ENCODE measurements at regions not wholly inside any gene's neighbourhood (a gene's known extent, or its start where the extent isn't known, plus 50 kb on each side); places are given as distances from the start of the nearest gene placed in this dataset.

DNA sequence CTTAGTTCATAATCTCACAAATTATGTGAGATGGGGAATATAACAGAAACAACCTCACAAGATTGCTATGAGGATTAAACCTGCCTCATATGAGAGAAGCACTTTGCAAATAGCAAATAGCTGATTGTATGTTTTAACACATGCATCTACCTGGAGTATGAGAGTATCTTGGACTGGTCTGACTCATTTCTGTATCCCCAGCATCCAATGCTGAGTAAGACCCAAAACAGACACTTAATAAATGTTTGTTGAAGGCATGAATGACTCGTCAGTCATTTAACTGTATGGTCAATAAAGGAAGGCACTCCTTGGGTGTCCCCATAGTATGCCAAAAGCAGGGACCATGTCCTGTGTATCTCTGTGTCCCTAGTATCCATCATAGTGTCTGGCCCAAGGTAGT is 350.9 kb upstream of the F9 start:
- H3K27ac ChIP-seq: no peak overlapping the region
- no peak for DNase-seq
- intact Hi-C loops (cut with DNase I): no loop called here
- no peak for ATAC-seq
- TF ChIP-seq CTCF (IDR thresholded peaks at IDR 0.05): no peak
- no peak overlapping the region for H3K4me3 ChIP-seq
- no peaks in the 10 kb centered on the region for H3K9me3 ChIP-seq
- no peaks in the 10 kb centered on the region for H3K27me3 ChIP-seq (ENCODE audit: insufficient read depth in 3 of 3, low read length in 2 of 3)
- no peaks in the 10 kb centered on the region for H3K4me1 ChIP-seq
- no peaks in the 10 kb centered on the region for H3K36me3 ChIP-seq (ENCODE audit: insufficient read depth in 1 of 2, low read depth in 1 of 2)
- 53 to 94% (median 85%) methylated on average over 1 of the region's 1 CpG for WGBS, 3 donors

GRCh38 chrX:139178980-139179379 is 351.6 kb upstream of the F9 start:
- H3K27me3 ChIP-seq (ENCODE audit: insufficient read depth in 3 of 3, low read length in 2 of 3): no peaks in the 10 kb centered on the region
- H3K4me1 ChIP-seq: no peaks in the 10 kb centered on the region
- TF ChIP-seq CTCF (IDR thresholded peaks at IDR 0.05): no peak
- no peaks in the 10 kb centered on the region for H3K9me3 ChIP-seq
- no peak overlapping the region for H3K27ac ChIP-seq
- WGBS, 3 donors: 70 to 89% (median 77%) methylated on average over 4 of the region's 4 CpGs
- ATAC-seq (no peak), DNase-seq (no peak)
- intact Hi-C loops (cut with DNase I): no loop called here
- H3K36me3 ChIP-seq (ENCODE audit: insufficient read depth in 1 of 2, low read depth in 1 of 2): no peaks in the 10 kb centered on the region
- H3K4me3 ChIP-seq: no peak overlapping the region

DNA sequence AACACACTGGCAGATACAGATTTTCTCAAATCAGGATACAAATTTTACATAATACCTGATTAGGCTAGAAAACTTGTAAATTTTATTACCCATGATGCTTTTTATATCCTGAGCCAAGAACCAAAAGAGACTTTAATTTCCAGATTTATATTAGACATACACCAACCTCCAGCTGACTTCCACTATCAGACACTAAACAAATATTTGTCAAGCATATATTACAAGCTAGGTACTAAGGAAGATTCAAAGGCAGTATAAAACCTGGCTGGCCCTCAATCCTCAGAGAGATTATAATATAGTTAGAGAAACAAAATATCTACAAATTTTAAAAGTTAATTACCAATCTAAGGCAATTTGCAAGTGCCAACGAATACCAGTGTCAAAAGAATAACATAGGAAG is 357.8 kb upstream of the F9 start:
- ATAC-seq (no peak), DNase-seq (no peak)
- H3K4me3 ChIP-seq: no peak overlapping the region
- peaks cover 7% of the 10 kb centered on the region for H3K4me1 ChIP-seq
- H3K27me3 ChIP-seq (ENCODE audit: insufficient read depth in 3 of 3, low read length in 2 of 3): no peaks in the 10 kb centered on the region
- no peak overlapping the region for H3K27ac ChIP-seq
- no peak for TF ChIP-seq CTCF (IDR thresholded peaks at IDR 0.05)
- WGBS, 3 donors: 70 to 82% (median 80%) methylated on average over 1 of the region's 1 CpG
- intact Hi-C loops (cut with DNase I): no loop called here
- H3K36me3 ChIP-seq (ENCODE audit: insufficient read depth in 1 of 2, low read depth in 1 of 2): no peaks in the 10 kb centered on the region
- no peaks in the 10 kb centered on the region for H3K9me3 ChIP-seq

- no peaks in the 10 kb centered on the region for H3K27me3 ChIP-seq (ENCODE audit: insufficient read depth in 3 of 3, low read length in 2 of 3)
- no peaks in the 10 kb centered on the region for H3K9me3 ChIP-seq
- WGBS, 3 donors: 33 to 54% (median 52%) methylated on average over 5 of the region's 5 CpGs
- H3K4me1 ChIP-seq: peaks cover 15% of the 10 kb centered on the region
- no peaks in the 10 kb centered on the region for H3K36me3 ChIP-seq (ENCODE audit: insufficient read depth in 1 of 2, low read depth in 1 of 2)
- TF ChIP-seq CTCF (IDR thresholded peaks at IDR 0.05): no peak
- intact Hi-C loops (cut with DNase I): no loop called here
- no peak overlapping the region for H3K4me3 ChIP-seq
- no peak overlapping the region for H3K27ac ChIP-seq
- DNase-seq (no peak), ATAC-seq (peak in 2 of 4 donors; percentile 44 to 83)
These were observed 359.9 kb upstream of the F9 start for GRCh38 chrX:139170526-139171173.

GRCh38 chrX:139167282-139167681 is 363.3 kb upstream of the F9 start:
- intact Hi-C loops (cut with DNase I): no loop called here
- Histone ChIP-seq H3K36me3 (ENCODE audit: insufficient read depth in 1 of 2, low read depth in 1 of 2) (no peaks in the 10 kb centered on the region), H3K27ac (no peak overlapping the region), H3K27me3 (ENCODE audit: insufficient read depth in 3 of 3, low read length in 2 of 3) (no peaks in the 10 kb centered on the region), H3K9me3 (no peaks in the 10 kb centered on the region), H3K4me1 (peaks cover 12% of the 10 kb centered on the region), H3K4me3 (no peak overlapping the region)
- ATAC-seq (peak in 3 of 4 donors; percentile 33 to 78 (median 51)), DNase-seq (no peak)
- no peak for TF ChIP-seq CTCF (IDR thresholded peaks at IDR 0.05)
- WGBS, 3 donors: 71 to 95% (median 90%) methylated on average over 1 of the region's 1 CpG

Data from psoas muscle (tissue), 7 donors.